ENCODE measurements at regions not wholly inside any gene's neighbourhood (a gene's known extent, or its start where the extent isn't known, plus 50 kb on each side); places are given as distances from the start of the nearest gene placed in this dataset.

GRCh38 chr5:125785407-125785806, 637.8 kb upstream of the GRAMD2B start:
- no peaks in the 10 kb centered on the region for H3K27me3 ChIP-seq (ENCODE audit: control insufficient read depth, insufficient read depth, low read length)
- no peaks in the 10 kb centered on the region for H3K9me3 ChIP-seq (ENCODE audit: control insufficient read depth, insufficient read depth, low read length)
- no peaks in the 10 kb centered on the region for H3K36me3 ChIP-seq (ENCODE audit: control insufficient read depth, insufficient read depth, low read length)
- no peak for DNase-seq (ENCODE audit: low read depth, low spot score)
- WGBS (ENCODE audit: insufficient coverage, insufficient read length), result no CpG with 5 or more reads among the region's 2 CpGs
- H3K4me1 ChIP-seq (ENCODE audit: control insufficient read depth, insufficient read depth, low read length), result no peaks in the 10 kb centered on the region
- no peak overlapping the region for H3K27ac ChIP-seq (ENCODE audit: low read length)
- no peak overlapping the region for H3K4me3 ChIP-seq (ENCODE audit: low read length)

- DNase-seq (ENCODE audit: low read depth, low spot score), result no peak
- no peaks in the 10 kb centered on the region for H3K4me1 ChIP-seq (ENCODE audit: control insufficient read depth, insufficient read depth, low read length)
- no peaks in the 10 kb centered on the region for H3K27me3 ChIP-seq (ENCODE audit: control insufficient read depth, insufficient read depth, low read length)
- WGBS (ENCODE audit: insufficient coverage, insufficient read length), result no CpG with 5 or more reads among the region's 2 CpGs
- no peak overlapping the region for H3K27ac ChIP-seq (ENCODE audit: low read length)
- no peaks in the 10 kb centered on the region for H3K36me3 ChIP-seq (ENCODE audit: control insufficient read depth, insufficient read depth, low read length)
- no peak overlapping the region for H3K4me3 ChIP-seq (ENCODE audit: low read length)
- H3K9me3 ChIP-seq (ENCODE audit: control insufficient read depth, insufficient read depth, low read length), result no peaks in the 10 kb centered on the region
These were observed 637.2 kb upstream of the GRAMD2B start for GRCh38 chr5:125786021-125786420.

- Histone ChIP-seq H3K27ac (ENCODE audit: low read length) (no peak overlapping the region), H3K27me3 (ENCODE audit: control insufficient read depth, insufficient read depth, low read length) (no peaks in the 10 kb centered on the region), H3K36me3 (ENCODE audit: control insufficient read depth, insufficient read depth, low read length) (no peaks in the 10 kb centered on the region), H3K9me3 (ENCODE audit: control insufficient read depth, insufficient read depth, low read length) (no peaks in the 10 kb centered on the region), H3K4me1 (ENCODE audit: control insufficient read depth, insufficient read depth, low read length) (no peaks in the 10 kb centered on the region), H3K4me3 (ENCODE audit: low read length) (no peak overlapping the region)
- DNase-seq (ENCODE audit: low read depth, low spot score), result no peak
- no CpG with 5 or more reads among the region's 1 CpG for WGBS (ENCODE audit: insufficient coverage, insufficient read length)
These were observed 629.7 kb upstream of the GRAMD2B start for GRCh38 chr5:125793470-125793869.

GRCh38 chr5:125794922-125795321, 628.3 kb upstream of the GRAMD2B start:
- no peak overlapping the region for H3K4me3 ChIP-seq (ENCODE audit: low read length)
- H3K4me1 ChIP-seq (ENCODE audit: control insufficient read depth, insufficient read depth, low read length), result no peaks in the 10 kb centered on the region
- no peak overlapping the region for H3K27ac ChIP-seq (ENCODE audit: low read length)
- no peaks in the 10 kb centered on the region for H3K27me3 ChIP-seq (ENCODE audit: control insufficient read depth, insufficient read depth, low read length)
- no peaks in the 10 kb centered on the region for H3K9me3 ChIP-seq (ENCODE audit: control insufficient read depth, insufficient read depth, low read length)
- DNase-seq (ENCODE audit: low read depth, low spot score), result no peak
- no peaks in the 10 kb centered on the region for H3K36me3 ChIP-seq (ENCODE audit: control insufficient read depth, insufficient read depth, low read length)

GRCh38 chr5:125798307-125798706, 624.9 kb upstream of the GRAMD2B start:
- no peak for DNase-seq (ENCODE audit: low read depth, low spot score)
- Histone ChIP-seq H3K36me3 (ENCODE audit: control insufficient read depth, insufficient read depth, low read length) (no peaks in the 10 kb centered on the region), H3K27me3 (ENCODE audit: control insufficient read depth, insufficient read depth, low read length) (no peaks in the 10 kb centered on the region), H3K9me3 (ENCODE audit: control insufficient read depth, insufficient read depth, low read length) (no peaks in the 10 kb centered on the region), H3K27ac (ENCODE audit: low read length) (no peak overlapping the region), H3K4me3 (ENCODE audit: low read length) (no peak overlapping the region), H3K4me1 (ENCODE audit: control insufficient read depth, insufficient read depth, low read length) (no peaks in the 10 kb centered on the region)

GRCh38 chr5:125812651-125813050, 610.6 kb upstream of the GRAMD2B start:
- H3K27me3 ChIP-seq (ENCODE audit: control insufficient read depth, insufficient read depth, low read length), result no peaks in the 10 kb centered on the region
- no peaks in the 10 kb centered on the region for H3K9me3 ChIP-seq (ENCODE audit: control insufficient read depth, insufficient read depth, low read length)
- H3K27ac ChIP-seq (ENCODE audit: low read length), result no peak overlapping the region
- no peak for DNase-seq (ENCODE audit: low read depth, low spot score)
- no peaks in the 10 kb centered on the region for H3K36me3 ChIP-seq (ENCODE audit: control insufficient read depth, insufficient read depth, low read length)
- no peaks in the 10 kb centered on the region for H3K4me1 ChIP-seq (ENCODE audit: control insufficient read depth, insufficient read depth, low read length)
- no peak overlapping the region for H3K4me3 ChIP-seq (ENCODE audit: low read length)

GRCh38 chr5:125813221-125813974, 609.8 kb upstream of the GRAMD2B start:
- Histone ChIP-seq H3K27me3 (ENCODE audit: control insufficient read depth, insufficient read depth, low read length) (no peaks in the 10 kb centered on the region), H3K4me3 (ENCODE audit: low read length) (no peak overlapping the region), H3K27ac (ENCODE audit: low read length) (no peak overlapping the region), H3K36me3 (ENCODE audit: control insufficient read depth, insufficient read depth, low read length) (no peaks in the 10 kb centered on the region), H3K4me1 (ENCODE audit: control insufficient read depth, insufficient read depth, low read length) (no peaks in the 10 kb centered on the region), H3K9me3 (ENCODE audit: control insufficient read depth, insufficient read depth, low read length) (no peaks in the 10 kb centered on the region)
- no peak for DNase-seq (ENCODE audit: low read depth, low spot score)
- no CpG with 5 or more reads among the region's 6 CpGs for WGBS (ENCODE audit: insufficient coverage, insufficient read length)

- Histone ChIP-seq H3K27me3 (ENCODE audit: control insufficient read depth, insufficient read depth, low read length) (no peaks in the 10 kb centered on the region), H3K27ac (ENCODE audit: low read length) (no peak overlapping the region), H3K36me3 (ENCODE audit: control insufficient read depth, insufficient read depth, low read length) (no peaks in the 10 kb centered on the region), H3K4me1 (ENCODE audit: control insufficient read depth, insufficient read depth, low read length) (no peaks in the 10 kb centered on the region), H3K4me3 (ENCODE audit: low read length) (no peak overlapping the region), H3K9me3 (ENCODE audit: control insufficient read depth, insufficient read depth, low read length) (no peaks in the 10 kb centered on the region)
- DNase-seq (ENCODE audit: low read depth, low spot score), result no peak
- no CpG with 5 or more reads among the region's 2 CpGs for WGBS (ENCODE audit: insufficient coverage, insufficient read length)
These were observed 609.1 kb upstream of the GRAMD2B start for GRCh38 chr5:125814119-125814518.

- Histone ChIP-seq H3K27me3 (ENCODE audit: control insufficient read depth, insufficient read depth, low read length) (no peaks in the 10 kb centered on the region), H3K4me3 (ENCODE audit: low read length) (no peak overlapping the region), H3K9me3 (ENCODE audit: control insufficient read depth, insufficient read depth, low read length) (no peaks in the 10 kb centered on the region), H3K27ac (ENCODE audit: low read length) (no peak overlapping the region), H3K4me1 (ENCODE audit: control insufficient read depth, insufficient read depth, low read length) (no peaks in the 10 kb centered on the region), H3K36me3 (ENCODE audit: control insufficient read depth, insufficient read depth, low read length) (no peaks in the 10 kb centered on the region)
- no CpG with 5 or more reads among the region's 4 CpGs for WGBS (ENCODE audit: insufficient coverage, insufficient read length)
- no peak for DNase-seq (ENCODE audit: low read depth, low spot score)
These were observed 599.6 kb upstream of the GRAMD2B start for GRCh38 chr5:125823572-125823971.

GRCh38 chr5:125826214-125826613, 597.0 kb upstream of the GRAMD2B start:
- Histone ChIP-seq H3K27me3 (ENCODE audit: control insufficient read depth, insufficient read depth, low read length) (no peaks in the 10 kb centered on the region), H3K36me3 (ENCODE audit: control insufficient read depth, insufficient read depth, low read length) (no peaks in the 10 kb centered on the region), H3K9me3 (ENCODE audit: control insufficient read depth, insufficient read depth, low read length) (no peaks in the 10 kb centered on the region), H3K27ac (ENCODE audit: low read length) (no peak overlapping the region), H3K4me3 (ENCODE audit: low read length) (no peak overlapping the region), H3K4me1 (ENCODE audit: control insufficient read depth, insufficient read depth, low read length) (no peaks in the 10 kb centered on the region)
- DNase-seq (ENCODE audit: low read depth, low spot score), result no peak

GRCh38 chr5:125829349-125829748, 593.9 kb upstream of the GRAMD2B start:
- no peaks in the 10 kb centered on the region for H3K36me3 ChIP-seq (ENCODE audit: control insufficient read depth, insufficient read depth, low read length)
- DNase-seq (ENCODE audit: low read depth, low spot score), result no peak
- H3K9me3 ChIP-seq (ENCODE audit: control insufficient read depth, insufficient read depth, low read length), result no peaks in the 10 kb centered on the region
- no CpG with 5 or more reads among the region's 4 CpGs for WGBS (ENCODE audit: insufficient coverage, insufficient read length)
- H3K27me3 ChIP-seq (ENCODE audit: control insufficient read depth, insufficient read depth, low read length), result no peaks in the 10 kb centered on the region
- no peak overlapping the region for H3K4me3 ChIP-seq (ENCODE audit: low read length)
- no peak overlapping the region for H3K27ac ChIP-seq (ENCODE audit: low read length)
- peaks cover under 1% of the 10 kb centered on the region for H3K4me1 ChIP-seq (ENCODE audit: control insufficient read depth, insufficient read depth, low read length)
